IMR-90 (cell line): ENCODE measurements at regions not wholly inside any gene's neighbourhood (a gene's known extent, or its start where the extent isn't known, plus 50 kb on each side); places are given as distances from the start of the nearest gene placed in this dataset.

Source experiments
- ATAC-seq: fragments of 200-7000 bp; cut with Tn5 transposase; 2 replicates; pipeline ENCODE4 v1.9.1; 2020; ENCODE audit warnings: low read depth, mild to moderate bottlenecking, moderate library complexity
- BruUV-seq: library from RNA; stranded (reverse); fragments of 400-500 nt; replicated peaks from 2 replicates; lab custom pipeline; 2021; lab: Mats Ljungman, UMichigan
- CTCF ChIA-PET: fragments of 300-600 bp; formaldehyde crosslinking; extraction: SDS; loops from one replicate; lab custom pipeline; 2021; ENCODE audit warnings: antibody characterized with exemption; lab: Yijun Ruan, JAX
- POLR2A ChIA-PET: fragments of 300-600 bp; sonication (Branson Sonifier 250); formaldehyde crosslinking; loops from one replicate; lab custom pipeline; 2022; ENCODE audit warnings: antibody characterized with exemption; ENCODE audit not compliant: unreplicated experiment; lab: Charles Lee
- DNase-seq: peaks from one replicate; pipeline ENCODE4 v3.0.0; 2013
- H2AFZ ChIP-seq: replicated peaks from 2 replicates; pipeline ENCODE3; 2013; ENCODE audit warnings: low read length, mild to moderate bottlenecking; ENCODE audit not compliant: poor library complexity
- H2AK5ac ChIP-seq: 2 replicates; pipeline ENCODE4 v1.6.1; 2013; ENCODE audit warnings: low read depth, low read length, inconsistent platforms
- H2AK9ac ChIP-seq: replicated peaks from 2 replicates; pipeline ENCODE3; 2013; ENCODE audit warnings: mild to moderate bottlenecking, low read depth, low read length, moderate library complexity; ENCODE audit not compliant: poor library complexity
- H2BK120ac ChIP-seq: 2 replicates; pipeline ENCODE4 v1.6.1; 2013; ENCODE audit warnings: low read depth, low read length, inconsistent platforms
- H2BK15ac ChIP-seq: 3 replicates; pipeline ENCODE4 v1.6.1; 2013; ENCODE audit warnings: low read depth, low read length, inconsistent platforms
- H2BK20ac ChIP-seq: 2 replicates; pipeline ENCODE4 v1.6.1; 2013; ENCODE audit warnings: low read depth, mild to moderate bottlenecking, inconsistent platforms, low read length, moderate library complexity
- H2BK5ac ChIP-seq: 2 replicates; pipeline ENCODE4 v1.6.1; 2013; ENCODE audit warnings: mild to moderate bottlenecking, low read depth, low read length, inconsistent platforms; ENCODE audit not compliant: poor library complexity, severe bottlenecking
- H3K14ac ChIP-seq: replicated peaks from 2 replicates; pipeline ENCODE4 v1.6.1; 2013; ENCODE audit warnings: low read depth, low read length, inconsistent platforms
- H3K18ac ChIP-seq: 2 replicates; pipeline ENCODE4 v1.6.1; 2013; ENCODE audit warnings: low read depth, low read length, control low read depth
- H3K23ac ChIP-seq: 2 replicates; pipeline ENCODE4 v1.6.1; 2013; ENCODE audit warnings: low read depth, low read length, inconsistent platforms
- H3K27ac ChIP-seq: 2 replicates; pipeline ENCODE4 v1.5.1; 2013; ENCODE audit warnings: mild to moderate bottlenecking, control low read depth, low read length; ENCODE audit not compliant: insufficient read depth
- H3K27me3 ChIP-seq: 2 replicates; pipeline ENCODE4 v1.6.1; 2013; ENCODE audit warnings: low read length; ENCODE audit not compliant: control insufficient read depth, insufficient read depth
- H3K36me3 ChIP-seq: 2 replicates; pipeline ENCODE4 v1.6.1; 2013; ENCODE audit warnings: low read length, mixed read lengths; ENCODE audit not compliant: control insufficient read depth, insufficient read depth
- H3K4ac ChIP-seq: 2 replicates; pipeline ENCODE4 v1.6.1; 2013; ENCODE audit warnings: low read depth, low read length, inconsistent platforms
- H3K4me1 ChIP-seq: 2 replicates; pipeline ENCODE4 v1.6.1; 2013; ENCODE audit warnings: low read length, mixed read lengths; ENCODE audit not compliant: control insufficient read depth, insufficient read depth
- H3K4me2 ChIP-seq: 2 replicates; pipeline ENCODE4 v1.6.1; 2013; ENCODE audit warnings: low read depth, mild to moderate bottlenecking, control low read depth, low read length, moderate library complexity
- H3K4me3 ChIP-seq: 2 replicates; pipeline ENCODE4 v1.5.1; 2013; ENCODE audit warnings: low read depth, mild to moderate bottlenecking, control low read depth, low read length, moderate library complexity; ENCODE audit not compliant: insufficient read depth
- H3K56ac ChIP-seq: 2 replicates; pipeline ENCODE4 v1.6.1; 2013; ENCODE audit warnings: low read length, inconsistent platforms; ENCODE audit not compliant: insufficient read depth; ENCODE audit errors: extremely low read depth
- H3K79me1 ChIP-seq, 2 experiments: 2 replicates each; pipeline ENCODE4 v1.6.1; 2013; ENCODE audit warnings: low read length in 2 of 2, inconsistent platforms in 1 of 2, low read depth in 1 of 2
- H3K9ac ChIP-seq: 2 replicates; pipeline ENCODE4 v1.6.1; 2013; ENCODE audit warnings: low read depth, low read length, control low read depth
- H3K9me1 ChIP-seq: 2 replicates; pipeline ENCODE4 v1.6.1; 2013; ENCODE audit warnings: low read length, inconsistent platforms; ENCODE audit not compliant: insufficient read depth
- H3K9me3 ChIP-seq: 2 replicates; pipeline ENCODE4 v1.6.1; 2013; ENCODE audit warnings: low read length; ENCODE audit not compliant: control insufficient read depth, insufficient read depth
- H4K20me1 ChIP-seq: 2 replicates; pipeline ENCODE4 v1.6.1; 2013; ENCODE audit warnings: low read length, inconsistent platforms; ENCODE audit not compliant: insufficient read depth
- H4K5ac ChIP-seq: 2 replicates; pipeline ENCODE4 v1.6.1; 2013; ENCODE audit warnings: mild to moderate bottlenecking, low read depth, low read length, control low read depth
- H4K8ac ChIP-seq, 2 experiments: 2 replicates each; pipeline ENCODE4 v1.6.1; 2013; ENCODE audit warnings: low read depth in 2 of 2, low read length in 2 of 2, control low read depth in 1 of 2, inconsistent platforms in 1 of 2
- H4K91ac ChIP-seq: 2 replicates; pipeline ENCODE4 v1.6.1; 2013; ENCODE audit warnings: low read depth, low read length, inconsistent platforms; ENCODE audit not compliant: insufficient read depth
- BHLHE40 ChIP-seq: fragments of 150-350 bp; IDR thresholded peaks from 2 replicates; pipeline ENCODE4 v1.6.1; 2016; ENCODE audit warnings: mild to moderate bottlenecking, low read depth, low read length
- CEBPB ChIP-seq: IDR thresholded peaks from 2 replicates; pipeline ENCODE4 v1.6.1; 2012; ENCODE audit warnings: low read depth, low read length, improper control_type of control experiment
- CHD1 ChIP-seq: IDR thresholded peaks from 2 replicates; pipeline ENCODE4 v1.6.1; 2012; ENCODE audit warnings: low read depth, low read length, improper control_type of control experiment
- FOS ChIP-seq: fragments of 150-350 bp; IDR thresholded peaks from 2 replicates; pipeline ENCODE4 v1.6.1; 2016; ENCODE audit warnings: low read depth, low read length
- MAFK ChIP-seq: IDR thresholded peaks from 2 replicates; pipeline ENCODE4 v1.6.1; 2012; ENCODE audit warnings: low read depth, low read length, improper control_type of control experiment
- MAZ ChIP-seq: IDR thresholded peaks from 2 replicates; pipeline ENCODE4 v1.6.1; 2012; ENCODE audit warnings: low read depth, mild to moderate bottlenecking, low read length, improper control_type of control experiment, moderate library complexity, borderline replicate concordance
- POLR2A ChIP-seq: IDR thresholded peaks from 2 replicates; pipeline ENCODE4 v1.6.1; 2012; ENCODE audit warnings: mild to moderate bottlenecking, low read depth, low read length
- RAD21 ChIP-seq: IDR thresholded peaks from 2 replicates; pipeline ENCODE4 v1.6.1; 2012; ENCODE audit warnings: low read length, improper control_type of control experiment
- RCOR1 ChIP-seq: IDR thresholded peaks from 2 replicates; pipeline ENCODE4 v1.6.1; 2012; ENCODE audit warnings: mild to moderate bottlenecking, low read length, improper control_type of control experiment; ENCODE audit not compliant: insufficient replicate concordance
- RFX5 ChIP-seq: IDR thresholded peaks from 2 replicates; pipeline ENCODE4 v1.8.0; 2012; ENCODE audit warnings: low read depth, mild to moderate bottlenecking, low read length, moderate library complexity
- SMC3 ChIP-seq: fragments of 150-350 bp; IDR thresholded peaks from 2 replicates; pipeline ENCODE4 v1.6.1; 2016; ENCODE audit warnings: low read depth, mild to moderate bottlenecking, antibody characterized with exemption, low read length, moderate library complexity
- WGBS, 2 experiments: methylation state at CpG; one replicate each; pipeline versions ENCODE4 v1.1.5 to v1.1.7; 2013; ENCODE audit warnings: missing lambda C conversion rate in 2 of 2; ENCODE audit not compliant: insufficient read length in 1 of 2; ENCODE audit errors: extremely low coverage in 2 of 2; 5-methylcytosine and 5-hydroxymethylcytosine counted together
- dilution Hi-C: fragments of 300-500 bp; cut with HindIII; formaldehyde crosslinking; loops from one replicate; pipeline ENCODE4 v1.14.3; 2018; ENCODE audit warnings: low sequenced_read_pairs; ENCODE audit not compliant: unreplicated experiment
- in situ Hi-C: fragments of 300-500 bp; cut with MboI; formaldehyde crosslinking; loops from 3 replicates; pipeline ENCODE4 v1.14.3; 2019; ENCODE audit warnings: low sequenced_read_pairs, inconsistent platforms, mixed read lengths
- intact Hi-C: fragments of 100-400 bp; cut with micrococcal nuclease; formaldehyde crosslinking; loops from 2 replicates; pipeline ENCODE4 v1.10.0; 2022
- TF ChIP-seq, protein P1 (sequence below): fragments of 150-350 bp; IDR thresholded peaks from 2 replicates; pipeline ENCODE4 v1.6.1; 2016; ENCODE audit warnings: low read depth, mild to moderate bottlenecking, low read length, moderate library complexity, borderline replicate concordance

DNA sequence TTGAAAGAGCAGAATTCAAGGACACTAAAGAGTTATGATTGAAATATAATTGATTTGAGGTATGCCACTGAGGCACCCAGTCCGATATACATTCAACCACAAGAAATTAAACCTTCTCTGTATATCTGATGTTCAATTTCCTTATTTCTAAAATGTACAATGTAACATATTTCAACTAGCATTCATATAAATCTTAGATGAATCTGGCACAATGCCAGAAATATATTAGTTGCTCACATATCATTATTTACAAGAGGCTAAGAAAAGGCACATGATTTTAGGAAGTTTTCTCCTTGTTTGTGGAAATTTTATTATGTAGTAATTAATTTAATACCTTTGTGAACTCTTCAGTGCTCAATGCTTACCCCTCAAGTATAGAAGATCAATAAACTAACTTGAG is 532.3 kb downstream of the KCNA4 start:
- Histone ChIP-seq H2BK5ac (no peak overlapping the region), H3K27me3 (no peaks in the 10 kb centered on the region), H3K4me3 (no peak overlapping the region), H4K8ac (no peak overlapping the region), H3K56ac (no peak overlapping the region), H3K23ac (no peak overlapping the region), H4K20me1 (no peaks in the 10 kb centered on the region), H2BK120ac (no peak overlapping the region), H3K9ac (no peak overlapping the region), H4K5ac (no peak overlapping the region), H3K14ac (no peak overlapping the region), H3K4me2 (no peak overlapping the region), H2AFZ (no peak overlapping the region), H2AK9ac (no peak overlapping the region), H4K91ac (no peak overlapping the region), H3K36me3 (no peaks in the 10 kb centered on the region), H2AK5ac (no peak overlapping the region), H2BK20ac (no peak overlapping the region), H2BK15ac (no peak overlapping the region), H3K79me1 (no peaks in the 10 kb centered on the region), H3K4ac (no peak overlapping the region), H3K9me3 (no peaks in the 10 kb centered on the region), H3K9me1 (no peaks in the 10 kb centered on the region), H3K18ac (no peak overlapping the region), H3K4me1 (no peaks in the 10 kb centered on the region), H3K27ac (no peak overlapping the region)
- no CpG with 5 or more reads among the region's 1 CpG for WGBS, 2 experiments
- no TSS peak for BruUV-seq
- intact Hi-C loops, result no loop called here
- ATAC-seq (no peak), DNase-seq (no peak)
- dilution Hi-C loops, result no loop called here
- POLR2A ChIA-PET, result no interaction called here
- in situ Hi-C loops, result no loop called here
- TF ChIP-seq RFX5 (no peak), POLR2A (no peak), MAZ (no peak), SMC3 (no peak), CEBPB (no peak), BHLHE40 (no peak), FOS (no peak), CHD1 (no peak), RCOR1 (no peak), MAFK (no peak), RAD21 (no peak)
- TF ChIP-seq, protein P1, sequence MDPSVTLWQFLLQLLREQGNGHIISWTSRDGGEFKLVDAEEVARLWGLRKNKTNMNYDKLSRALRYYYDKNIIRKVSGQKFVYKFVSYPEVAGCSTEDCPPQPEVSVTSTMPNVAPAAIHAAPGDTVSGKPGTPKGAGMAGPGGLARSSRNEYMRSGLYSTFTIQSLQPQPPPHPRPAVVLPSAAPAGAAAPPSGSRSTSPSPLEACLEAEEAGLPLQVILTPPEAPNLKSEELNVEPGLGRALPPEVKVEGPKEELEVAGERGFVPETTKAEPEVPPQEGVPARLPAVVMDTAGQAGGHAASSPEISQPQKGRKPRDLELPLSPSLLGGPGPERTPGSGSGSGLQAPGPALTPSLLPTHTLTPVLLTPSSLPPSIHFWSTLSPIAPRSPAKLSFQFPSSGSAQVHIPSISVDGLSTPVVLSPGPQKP, result no peak
- CTCF ChIA-PET, result no interaction called here
